K562 (cell line): ENCODE measurements at regions not wholly inside any gene's neighbourhood (a gene's known extent, or its start where the extent isn't known, plus 50 kb on each side); places are given as distances from the start of the nearest gene placed in this dataset.

ENCODE experiments used
- ATAC-seq: fragments of 200-7000 bp; cut with Tn5 transposase; 3 replicates; pipeline ENCODE4 v1.9.1; 2020; ENCODE audit warnings: moderate library complexity
- BruUV-seq: library from RNA; stranded (reverse); fragments of 400-500 nt; replicated peaks from 2 replicates; lab custom pipeline; 2021; lab: Mats Ljungman, UMichigan
- CTCF ChIA-PET: fragments of 300-600 bp; formaldehyde crosslinking; extraction: SDS; loops from one replicate; lab custom pipeline; 2021; ENCODE audit warnings: low intra/inter-chr PET ratio; lab: Yijun Ruan, JAX
- POLR2A ChIA-PET: fragments of 300-600, 350-650 bp; sonication (Branson Sonifier 250); formaldehyde crosslinking; extraction: SDS; loops from one replicate; lab custom pipeline; 2021; ENCODE audit warnings: antibody characterized with exemption, inconsistent platforms; lab: Yijun Ruan, JAX
- DNase-seq, 4 experiments: peaks; one replicate each; pipeline versions ENCODE4 v3.0.0 to v3.0.0-alpha.2; 2011 to 2018; ENCODE audit warnings: low spot score in 3 of 4, mixed read lengths in 3 of 4; ENCODE audit errors: extremely low read depth in 1 of 4
- FAIRE-seq: peaks from 2 replicates; lab custom pipeline; 2011; peaks lifted over from hg19 to GRCh38; lab: Jason Lieb, UNC
- H2AFZ ChIP-seq: 2 replicates; pipeline ENCODE4 v1.6.0; 2011; ENCODE audit warnings: low read depth, low read length, control low read depth, inconsistent platforms
- H3K27ac ChIP-seq: fragments of 200-600 bp; 3 replicates; pipeline ENCODE4 v1.8.0; 2011; ENCODE audit warnings: low read depth, mild to moderate bottlenecking, control low read depth, inconsistent platforms, low read length, moderate library complexity, mixed read lengths; ENCODE audit errors: extremely low read depth
- H3K27me3 ChIP-seq, 2 experiments: fragments of 300-600 bp in 1 of 2; 2 replicates in 1 of 2; 3 replicates in 1 of 2; pipeline versions ENCODE4 v1.6.0 to v1.8.0; 2011; ENCODE audit warnings: inconsistent platforms in 2 of 2, low read length in 2 of 2, mild to moderate bottlenecking in 1 of 2, mixed read lengths in 1 of 2, moderate library complexity in 1 of 2; ENCODE audit not compliant: control insufficient read depth in 2 of 2, insufficient read depth in 2 of 2
- H3K36me3 ChIP-seq: fragments of 300-600 bp; 3 replicates; pipeline ENCODE4 v1.8.0; 2011; ENCODE audit warnings: mild to moderate bottlenecking, low read length, inconsistent platforms; ENCODE audit not compliant: control insufficient read depth, insufficient read depth
- H3K4me1 ChIP-seq, 2 experiments: fragments of 200-600 bp in 1 of 2; replicated peaks in 1 of 2; 2 replicates in 1 of 2; 3 replicates in 1 of 2; pipeline versions ENCODE4 v1.5.1 to v1.8.0; 2011; ENCODE audit warnings: inconsistent platforms in 2 of 2, low read length in 2 of 2, mild to moderate bottlenecking in 1 of 2, mixed read lengths in 1 of 2, moderate library complexity in 1 of 2; ENCODE audit not compliant: control insufficient read depth in 2 of 2, insufficient read depth in 2 of 2
- H3K4me2 ChIP-seq: 2 replicates; pipeline ENCODE4 v1.6.1; 2011; ENCODE audit warnings: low read length, control low read depth, inconsistent platforms, mixed read lengths; ENCODE audit not compliant: insufficient read depth
- H3K4me3 ChIP-seq: fragments of 200-600 bp; sonication (generic), shearing (Covaris generic); 2 replicates; pipeline ENCODE4 v1.5.1; 2016; ENCODE audit warnings: control low read depth, inconsistent platforms
- H3K79me2 ChIP-seq: fragments of 200-600 bp; 3 replicates; pipeline ENCODE4 v1.8.0; 2011; ENCODE audit warnings: low read length, inconsistent platforms; ENCODE audit not compliant: control insufficient read depth, insufficient read depth
- H3K9ac ChIP-seq, 2 experiments: 2 replicates each; pipeline versions ENCODE4 v1.6.0 to v1.6.1; 2011; ENCODE audit warnings: low read depth in 2 of 2, low read length in 2 of 2, control low read depth in 1 of 2, inconsistent platforms in 1 of 2, mild to moderate bottlenecking in 1 of 2, mixed read lengths in 1 of 2; ENCODE audit not compliant: insufficient read depth in 1 of 2
- H3K9me1 ChIP-seq: one replicate; pipeline ENCODE4 v1.6.0; 2011; ENCODE audit warnings: inconsistent platforms, mild to moderate bottlenecking, low read length, moderate library complexity; ENCODE audit not compliant: control insufficient read depth, insufficient read depth
- H3K9me3 ChIP-seq: replicated peaks from 2 replicates; pipeline ENCODE4 v1.5.1; 2011; ENCODE audit warnings: low read depth, low read length, inconsistent platforms; ENCODE audit not compliant: control insufficient read depth, insufficient read depth
- H4K20me1 ChIP-seq: replicated peaks from 2 replicates; pipeline ENCODE4 v1.6.1; 2011; ENCODE audit warnings: low read length, inconsistent platforms, mixed read lengths; ENCODE audit not compliant: control insufficient read depth, insufficient read depth
- CHCHD3 ChIP-seq: fragments of 250-450 bp; sonication (Bioruptor Pico); IDR thresholded peaks from 2 replicates; pipeline ENCODE4 v2.1.2; 2022; ENCODE audit warnings: mild to moderate bottlenecking
- MAFF ChIP-seq: IDR thresholded peaks from 2 replicates; pipeline ENCODE4 v1.6.1; 2012; ENCODE audit warnings: low read length, improper control_type of control experiment
- PRPF4 ChIP-seq: fragments of 200-400 bp; formaldehyde crosslinking; IDR thresholded peaks from one replicate; pipeline ENCODE4 v1.6.1; 2017; ENCODE audit warnings: low read length, low read depth, mild to moderate bottlenecking; ENCODE audit not compliant: insufficient read depth, poor library complexity, severe bottlenecking
- TCF15 ChIP-seq: fragments of 250-450 bp; sonication (Bioruptor Pico); IDR thresholded peaks from 2 replicates; pipeline ENCODE4 v1.8.0; 2022; ENCODE audit warnings: moderate library complexity, mild to moderate bottlenecking, inconsistent platforms
- ZBED1 ChIP-seq: IDR thresholded peaks from 2 replicates; pipeline ENCODE4 v1.6.1; 2014
- ZBTB40 ChIP-seq, 2 experiments: fragments of 450-650 bp in 1 of 2; sonication (generic) in 1 of 2; formaldehyde crosslinking in 1 of 2; IDR thresholded peaks; 2 replicates each; pipeline versions ENCODE4 v1.7.1 to v1.9.0; 2016 to 2022; ENCODE audit warnings: inconsistent platforms in 1 of 2, mild to moderate bottlenecking in 1 of 2, missing genetic modification reagents in 1 of 2
- ZNF316 ChIP-seq: fragments of 450-650 bp; IDR thresholded peaks from 2 replicates; pipeline ENCODE4 v1.6.1; 2016
- WGBS: fragments of 100-300 bp; shearing (Covaris generic); methylation state at CpG from one replicate; pipeline ENCODE4 v1.1.6; 2016; ENCODE audit warnings: low coverage, mixed read lengths; ENCODE audit not compliant: insufficient coverage; ENCODE audit errors: missing lambda C conversion rate; 5-methylcytosine and 5-hydroxymethylcytosine counted together
- in situ Hi-C: fragments of 300-500 bp; cut with MboI; formaldehyde crosslinking; loops from 4 replicates; pipeline ENCODE4 v1.15.0; 2018; ENCODE audit warnings: inconsistent platforms, mixed read lengths
- intact Hi-C: fragments of 100-400 bp; cut with micrococcal nuclease; formaldehyde crosslinking; loops from 2 replicates; pipeline ENCODE4 v1.14.2; 2022
- TF ChIP-seq, protein P1 (sequence below): fragments of 150-350 bp; conservative IDR thresholded peaks from 2 replicates; pipeline ENCODE4 v1.6.1; 2014; ENCODE audit warnings: low read length

GRCh38 chr16:51031598-51031997 lies 119.5 kb downstream of the SALL1 start:
- POLR2A ChIA-PET = no interaction called here
- Histone ChIP-seq H3K36me3 (no peaks in the 10 kb centered on the region), H3K9me1 (no peaks in the 10 kb centered on the region), H3K27ac (no peak overlapping the region), H3K4me2 (no peak overlapping the region), H2AFZ (no peak overlapping the region), H3K79me2 (no peaks in the 10 kb centered on the region), H3K27me3 (no peaks in the 10 kb centered on the region; a peak in 2 of 5 replicates), H4K20me1 (no peaks in the 10 kb centered on the region; the same call in 1 of the 2 replicates), H3K4me3 (no peak overlapping the region), H3K9ac (no peak overlapping the region), H3K4me1 (no peaks in the 10 kb centered on the region), H3K9me3 (no peaks in the 10 kb centered on the region)
- DNase-seq (no peak), ATAC-seq (no peak), FAIRE-seq (no peak)
- intact Hi-C loops = no loop called here
- WGBS = 2% methylated on average over 4 of the region's 4 CpGs
- TF ChIP-seq, protein P1, sequence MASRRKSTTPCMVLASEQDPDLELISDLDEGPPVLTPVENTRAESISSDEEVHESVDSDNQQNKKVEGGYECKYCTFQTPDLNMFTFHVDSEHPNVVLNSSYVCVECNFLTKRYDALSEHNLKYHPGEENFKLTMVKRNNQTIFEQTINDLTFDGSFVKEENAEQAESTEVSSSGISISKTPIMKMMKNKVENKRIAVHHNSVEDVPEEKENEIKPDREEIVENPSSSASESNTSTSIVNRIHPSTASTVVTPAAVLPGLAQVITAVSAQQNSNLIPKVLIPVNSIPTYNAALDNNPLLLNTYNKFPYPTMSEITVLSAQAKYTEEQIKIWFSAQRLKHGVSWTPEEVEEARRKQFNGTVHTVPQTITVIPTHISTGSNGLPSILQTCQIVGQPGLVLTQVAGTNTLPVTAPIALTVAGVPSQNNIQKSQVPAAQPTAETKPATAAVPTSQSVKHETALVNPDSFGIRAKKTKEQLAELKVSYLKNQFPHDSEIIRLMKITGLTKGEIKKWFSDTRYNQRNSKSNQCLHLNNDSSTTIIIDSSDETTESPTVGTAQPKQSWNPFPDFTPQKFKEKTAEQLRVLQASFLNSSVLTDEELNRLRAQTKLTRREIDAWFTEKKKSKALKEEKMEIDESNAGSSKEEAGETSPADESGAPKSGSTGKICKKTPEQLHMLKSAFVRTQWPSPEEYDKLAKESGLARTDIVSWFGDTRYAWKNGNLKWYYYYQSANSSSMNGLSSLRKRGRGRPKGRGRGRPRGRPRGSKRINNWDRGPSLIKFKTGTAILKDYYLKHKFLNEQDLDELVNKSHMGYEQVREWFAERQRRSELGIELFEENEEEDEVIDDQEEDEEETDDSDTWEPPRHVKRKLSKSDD = no peak
- TF ChIP-seq CHCHD3 (CRISPR knock-in tag) (no peak), ZNF316 (0 out of 2 replicates have a peak, but pooled peaks have one; percentile 6), ZBED1 (no peak), PRPF4 (no peak), MAFF (0 out of 2 replicates have a peak, but pooled peaks have one; percentile 4), ZBTB40 (IDR thresholded peaks at IDR 0.05) (peak; percentile 93), ZBTB40 (CRISPR knock-in tag; IDR thresholded peaks at IDR 0.05) (peak; percentile 61; the same call in 1 of the 2 replicates), TCF15 (CRISPR knock-in tag) (no peak)
- in situ Hi-C loops = no loop called here
- BruUV-seq = no TSS peak
- CTCF ChIA-PET = no interaction called here
